ENCODE measurements at regions not wholly inside any gene's neighbourhood (a gene's known extent, or its start where the extent isn't known, plus 50 kb on each side); places are given as distances from the start of the nearest gene placed in this dataset.

DNA sequence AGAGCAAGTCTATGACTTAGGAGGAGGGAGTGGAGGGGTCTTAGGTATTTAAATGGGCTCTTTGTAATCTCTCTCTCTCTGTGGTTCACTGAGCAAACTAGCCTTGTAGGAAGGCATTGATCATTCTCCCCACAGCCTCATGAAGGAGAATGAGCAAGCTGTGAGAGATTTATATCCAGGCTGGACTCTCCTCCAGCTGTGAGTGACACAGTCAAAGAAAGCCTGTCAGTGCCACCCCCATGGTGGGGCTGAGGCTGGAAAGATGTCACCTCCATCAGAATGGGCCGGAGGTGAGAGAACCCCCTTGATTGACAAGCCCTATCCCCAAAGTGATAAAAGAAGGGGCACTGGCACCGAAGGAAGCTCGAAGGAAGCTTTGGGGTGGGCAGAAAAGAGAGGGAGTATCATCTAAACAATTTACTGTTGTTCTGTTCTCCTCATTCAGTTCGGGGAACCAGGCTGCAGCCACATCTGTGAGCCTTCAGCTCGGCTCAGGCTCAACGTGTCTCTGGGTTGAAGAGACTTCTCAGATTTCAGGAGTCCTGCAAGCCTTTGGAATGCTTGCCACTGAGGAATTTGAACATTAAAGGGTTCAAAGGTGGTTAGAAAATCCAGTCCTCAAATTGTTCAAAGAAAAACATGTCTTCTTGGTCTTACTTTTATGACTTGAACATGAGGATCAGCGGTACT, 538.2 kb upstream of the ZNF462 start:
- no peak for DNase-seq (ENCODE audit: low read depth)

- no peak for DNase-seq (ENCODE audit: low read depth)
Observed at GRCh38 chr9:106326493-106326892, 536.5 kb upstream of the ZNF462 start.

GRCh38 chr9:106333481-106333880, 529.5 kb upstream of the ZNF462 start:
- no peak for DNase-seq (ENCODE audit: low read depth)

DNA sequence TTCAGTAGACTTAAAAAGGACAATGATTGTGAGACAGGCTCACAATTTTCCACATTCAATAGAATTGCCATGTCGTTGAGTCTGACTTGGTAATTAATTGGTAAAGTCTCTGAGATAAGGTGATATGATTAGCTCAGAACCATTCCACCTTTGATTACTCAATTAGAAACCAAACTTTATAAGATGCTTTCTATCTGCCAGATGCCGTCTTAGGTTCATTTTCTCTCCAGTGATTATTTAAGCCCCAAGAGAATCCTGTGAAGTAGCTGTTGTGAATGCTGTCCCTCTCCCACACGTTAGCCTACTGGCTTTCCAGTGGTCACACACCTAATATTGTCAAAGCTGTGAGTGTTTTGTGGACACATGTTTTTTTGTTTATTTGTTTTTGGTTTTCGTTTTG, 528.9 kb upstream of the ZNF462 start:
- DNase-seq (ENCODE audit: low read depth) = no peak

DNA sequence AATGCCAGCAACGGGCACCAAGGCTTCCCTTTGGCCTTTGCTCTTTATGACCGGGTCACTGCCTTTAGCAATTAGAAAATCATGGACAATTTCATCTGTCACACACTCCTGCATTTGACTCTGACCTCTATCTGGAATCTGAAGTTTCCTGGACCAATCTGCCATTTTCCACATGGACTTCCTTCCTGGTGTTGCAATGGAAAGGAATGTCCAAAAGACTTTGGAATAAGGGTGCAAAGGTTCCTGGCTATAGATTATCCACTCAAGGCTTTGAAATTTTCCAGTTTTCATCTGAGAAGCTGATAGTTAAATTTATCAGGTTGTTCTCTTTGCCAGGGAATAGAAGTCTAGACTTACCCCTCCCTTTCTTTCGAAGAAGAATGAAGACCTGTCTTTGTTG, 523.1 kb upstream of the ZNF462 start:
- no peak for DNase-seq (ENCODE audit: low read depth)

- DNase-seq (ENCODE audit: low read depth) = no peak
Observed at GRCh38 chr9:106350777-106351176, 512.2 kb upstream of the ZNF462 start.

GRCh38 chr9:106356924-106357323, 506.0 kb upstream of the ZNF462 start:
- DNase-seq (ENCODE audit: low read depth) = no peak

DNA sequence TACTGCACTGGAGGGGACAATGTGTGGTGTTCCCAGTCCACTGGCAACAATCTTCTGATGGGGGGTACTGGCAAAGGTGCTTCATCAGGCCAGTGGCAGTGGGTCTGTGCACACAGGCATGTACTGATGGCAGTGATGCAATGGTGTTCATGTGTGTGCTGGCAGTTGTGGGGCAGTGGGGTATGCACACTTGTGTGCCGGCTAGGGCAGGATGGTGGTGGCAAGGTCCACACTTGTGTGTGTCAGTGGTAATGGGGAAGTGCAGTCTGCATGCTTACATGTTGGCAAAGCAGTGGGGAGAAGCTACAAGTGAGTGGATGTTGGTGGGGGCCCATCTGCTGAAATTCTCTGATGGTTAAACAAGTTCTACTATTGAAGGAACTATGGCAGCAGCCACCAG, 504.6 kb upstream of the ZNF462 start:
- DNase-seq (ENCODE audit: low read depth) = no peak

DNA sequence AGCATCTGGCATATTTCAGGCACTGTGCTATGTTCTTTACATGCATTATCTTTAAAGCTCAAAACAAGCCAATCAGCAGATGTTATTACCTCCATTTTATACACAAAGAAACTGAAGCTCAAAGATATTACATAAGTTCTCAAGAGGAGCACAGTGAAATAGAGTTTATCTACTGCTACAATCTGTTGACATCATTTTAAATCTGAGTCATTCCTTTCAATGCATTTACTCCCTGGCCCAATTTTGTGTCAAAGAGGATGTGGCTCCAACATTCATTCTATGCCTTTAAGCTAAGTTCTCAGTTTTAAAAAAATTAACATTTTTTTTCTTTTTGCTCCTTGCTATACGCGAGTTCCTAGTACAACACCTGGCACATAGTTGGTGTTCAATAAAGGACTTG, 486.3 kb upstream of the ZNF462 start:
- no peak for DNase-seq (ENCODE audit: low read depth)

DNA sequence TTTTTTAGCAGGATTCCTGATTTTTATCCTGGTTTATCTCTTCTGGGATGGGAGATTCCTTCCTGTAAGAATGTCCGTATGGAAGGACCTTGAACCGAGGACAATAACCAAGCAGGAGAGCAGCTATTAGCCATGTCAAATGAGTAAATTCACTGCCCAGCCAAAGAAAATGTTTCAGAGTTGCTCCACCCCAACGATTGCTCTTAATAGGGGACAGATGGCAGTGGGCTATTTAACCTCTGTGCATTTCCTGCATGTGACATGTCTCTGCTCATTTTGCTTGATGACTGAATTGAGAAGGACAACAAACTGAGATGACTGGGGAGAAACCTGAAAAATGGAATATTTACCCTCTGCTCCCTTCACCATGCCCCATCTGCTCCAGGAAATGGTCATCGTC, 479.9 kb upstream of the ZNF462 start:
- DNase-seq (ENCODE audit: low read depth) = no peak

DNA sequence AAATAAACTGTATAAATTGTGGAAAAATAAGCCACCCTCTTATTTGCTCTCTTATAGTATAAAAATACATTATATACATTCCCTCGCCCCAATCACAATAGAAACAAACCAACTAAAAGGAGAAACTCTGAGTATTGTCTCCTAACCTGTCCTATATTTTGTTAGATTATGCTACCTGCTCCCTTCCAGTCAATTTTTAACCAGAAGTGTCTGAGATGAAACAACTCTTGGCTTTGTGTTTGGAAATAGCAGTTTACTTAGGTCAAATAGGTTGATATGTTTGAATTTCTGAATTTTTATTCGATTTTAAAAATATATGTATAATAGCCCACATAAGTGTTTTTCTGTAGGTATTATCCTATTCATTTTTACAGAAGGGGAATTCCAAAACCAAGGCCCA, 475.0 kb upstream of the ZNF462 start:
- DNase-seq (ENCODE audit: low read depth) = no peak

DNA sequence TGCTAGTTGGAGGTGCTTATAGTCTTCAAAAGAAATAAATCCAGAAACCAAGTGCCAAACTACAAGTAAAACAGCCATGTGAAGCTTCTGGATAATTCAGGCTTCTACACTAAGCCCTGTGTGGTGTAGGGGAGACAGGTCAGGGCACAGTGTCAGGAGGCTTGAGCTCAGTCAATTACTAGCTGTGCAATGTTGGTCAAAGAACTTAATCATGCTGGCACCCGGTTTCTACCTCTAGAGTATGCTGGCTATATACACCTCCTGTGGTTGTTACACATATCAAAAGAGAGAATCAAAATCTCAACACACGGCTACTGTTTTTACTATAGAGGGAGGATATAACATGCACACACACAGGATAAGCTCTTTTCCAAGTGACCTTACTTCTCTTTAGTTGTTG, 469.7 kb upstream of the ZNF462 start:
- no peak for DNase-seq (ENCODE audit: low read depth)

DNA sequence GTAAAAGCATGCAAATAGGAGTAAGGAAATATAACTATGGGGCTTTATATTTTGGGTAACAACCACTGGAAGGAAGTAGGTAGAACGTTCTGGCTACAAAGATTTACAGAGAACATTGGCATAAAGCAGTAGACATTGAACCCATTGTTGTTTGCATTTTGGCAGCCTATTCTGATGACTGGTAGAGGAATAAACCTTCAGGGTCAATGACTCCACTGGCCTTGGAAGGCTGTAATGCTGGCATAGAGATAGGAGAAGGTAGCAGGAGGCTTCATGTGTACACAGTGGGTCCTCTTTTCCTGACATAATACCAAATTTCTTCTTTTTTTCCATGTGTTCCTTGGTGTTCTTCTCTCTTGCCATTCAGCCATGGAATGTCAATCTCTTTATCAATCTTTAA, 462.8 kb upstream of the ZNF462 start:
- DNase-seq (ENCODE audit: low read depth) = no peak

DNA sequence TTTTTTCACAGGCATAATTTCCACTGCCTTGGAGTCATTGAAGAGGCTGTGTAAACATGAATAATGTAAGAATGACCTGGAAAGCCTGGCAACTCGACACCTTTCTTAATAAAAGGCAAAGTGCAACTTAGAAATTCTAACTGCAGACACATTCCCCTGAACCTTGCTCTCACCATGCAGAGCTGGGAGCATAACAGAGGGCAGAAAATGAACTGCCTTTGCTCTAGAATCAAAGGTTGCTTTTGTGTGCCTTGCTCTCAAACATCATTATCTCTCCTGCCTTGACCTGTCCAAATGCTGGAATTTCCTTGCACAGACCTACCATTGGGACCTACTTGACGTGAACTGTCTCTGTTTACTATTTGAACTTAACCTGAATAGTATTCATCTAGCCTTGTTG, 462.0 kb upstream of the ZNF462 start:
- no peak for DNase-seq (ENCODE audit: low read depth)

DNA sequence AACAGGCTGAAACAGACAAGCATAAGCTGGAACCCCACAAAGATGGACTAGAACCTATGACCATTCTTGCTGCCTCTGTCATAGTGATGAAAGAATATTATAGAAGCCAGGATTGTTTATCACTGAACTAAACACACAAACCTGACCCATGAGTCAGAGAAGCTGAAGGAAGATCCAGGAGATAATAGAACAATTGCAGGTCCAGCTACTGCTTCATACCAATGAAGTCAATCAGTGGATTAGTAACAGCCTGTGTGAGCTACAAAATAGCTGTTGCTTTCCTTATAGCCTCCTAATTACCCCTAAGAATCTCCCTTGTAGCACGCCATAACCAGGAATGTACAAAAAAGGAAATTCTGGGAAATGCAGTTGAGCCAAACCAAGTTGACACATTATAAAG, 459.9 kb upstream of the ZNF462 start:
- no peak for DNase-seq (ENCODE audit: low read depth)

DNA sequence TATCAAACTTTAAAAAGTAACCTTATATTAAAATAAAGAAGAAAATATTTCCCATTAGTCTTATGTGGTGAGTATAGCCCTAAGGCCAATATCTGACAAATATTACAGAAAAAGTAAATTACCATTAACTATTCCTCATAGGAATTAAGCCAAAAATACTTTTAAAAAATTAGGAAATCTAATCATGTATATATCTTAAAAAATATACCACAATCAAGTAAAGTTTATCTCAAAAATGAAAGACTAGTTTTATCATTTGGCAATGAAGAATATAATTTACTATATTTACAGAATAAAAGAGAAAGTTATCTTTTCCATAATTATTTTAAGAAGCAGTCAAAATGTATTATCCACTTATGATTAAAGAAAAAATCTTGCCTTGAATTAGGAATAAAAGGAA, 458.8 kb upstream of the ZNF462 start:
- DNase-seq (ENCODE audit: low read depth) = no peak

DNA sequence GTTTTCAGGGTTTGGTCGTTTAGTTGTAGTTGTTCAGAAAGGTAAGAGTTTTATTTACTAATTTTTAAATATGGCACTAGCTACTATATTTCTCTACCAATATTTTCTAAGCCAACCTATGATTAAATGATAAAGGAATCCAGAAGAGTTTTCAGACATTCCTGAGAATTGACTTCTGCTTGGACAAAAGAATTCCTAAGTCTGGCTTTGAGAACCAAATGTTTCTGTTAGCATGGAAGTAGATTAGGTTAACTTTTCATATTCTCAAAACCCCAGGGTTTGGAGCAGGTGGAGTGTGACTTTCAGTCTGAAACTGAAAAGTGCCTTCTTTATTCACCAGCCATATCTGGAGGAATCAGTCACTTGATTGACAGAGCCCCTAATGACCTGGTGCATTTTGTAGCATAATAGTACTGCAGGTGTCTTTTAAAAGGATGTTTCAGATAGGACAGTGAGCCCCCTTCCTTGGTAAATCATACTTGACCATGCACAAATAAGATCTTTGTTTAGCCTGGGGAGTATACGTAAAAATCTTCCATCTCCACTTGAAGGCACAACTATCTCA, 457.0 kb upstream of the ZNF462 start:
- no peak for DNase-seq (ENCODE audit: low read depth)

DNA sequence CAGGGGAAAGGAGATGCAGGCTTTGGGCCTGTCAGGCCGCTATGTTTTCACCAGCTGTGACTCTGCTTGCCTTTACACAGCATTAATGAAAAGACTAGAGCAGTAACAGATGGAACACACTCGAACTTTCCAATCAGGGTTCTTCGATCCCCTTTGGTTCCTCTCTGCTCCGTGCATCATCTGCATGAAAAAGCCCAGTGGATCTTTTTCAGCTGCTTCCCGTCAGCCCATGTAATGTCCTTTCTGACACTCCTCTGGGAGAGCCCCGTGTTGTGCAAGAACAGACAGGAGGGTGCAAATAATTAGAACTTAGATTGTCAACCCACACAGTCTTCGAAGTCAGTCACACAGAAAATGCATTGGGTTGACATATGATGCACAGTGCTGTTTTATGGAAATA, 448.9 kb upstream of the ZNF462 start:
- no peak for DNase-seq (ENCODE audit: low read depth)

DNA sequence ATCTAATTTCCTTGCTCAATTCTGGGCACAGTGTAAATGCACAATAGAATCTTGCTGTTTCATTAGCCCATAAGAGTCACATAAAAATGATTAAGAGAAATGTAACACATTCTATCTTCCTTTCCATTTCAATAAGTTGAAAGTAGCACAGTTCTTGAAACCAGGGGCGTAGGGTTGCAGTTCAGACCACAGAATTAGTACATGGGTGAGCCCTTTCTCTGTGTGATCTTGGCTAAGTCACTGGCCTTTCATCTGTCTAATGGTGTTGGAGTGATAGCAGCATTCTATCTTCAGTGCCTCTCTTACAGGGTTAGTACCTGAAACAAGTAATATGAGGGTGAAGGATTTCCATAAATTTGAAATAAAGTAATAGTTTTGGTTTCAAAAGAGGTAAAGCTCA, 445.3 kb upstream of the ZNF462 start:
- DNase-seq (ENCODE audit: low read depth) = no peak

- no peak for DNase-seq (ENCODE audit: low read depth)
Observed at GRCh38 chr9:106419829-106420228, 443.1 kb upstream of the ZNF462 start.

DNA sequence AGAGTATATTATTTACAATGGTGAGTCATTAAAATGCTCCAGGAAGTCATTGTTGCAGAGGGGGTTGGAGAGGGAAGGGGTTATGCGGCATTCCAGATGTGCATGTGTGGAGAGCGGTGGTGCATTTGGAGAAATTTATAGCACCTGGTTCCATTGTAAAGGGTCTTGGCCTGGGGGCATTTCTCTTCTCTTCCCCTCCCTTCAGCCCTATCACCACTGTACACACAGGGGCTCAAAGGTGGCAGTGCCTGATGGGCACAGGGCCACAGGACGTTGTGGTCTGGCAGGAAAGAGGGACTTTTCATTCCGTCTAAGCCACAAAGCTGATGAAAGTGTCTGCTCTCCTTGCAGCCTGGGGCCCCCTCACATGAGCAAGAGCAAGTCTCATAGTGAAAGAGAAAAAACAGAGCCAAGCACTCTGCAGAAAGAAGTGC, 442.4 kb upstream of the ZNF462 start:
- DNase-seq (ENCODE audit: low read depth) = no peak

- no peak for DNase-seq (ENCODE audit: low read depth)
Observed at GRCh38 chr9:106421772-106422171, 441.2 kb upstream of the ZNF462 start.

- DNase-seq (ENCODE audit: low read depth) = no peak
Observed at GRCh38 chr9:106423575-106423974, 439.4 kb upstream of the ZNF462 start.

- no peak for DNase-seq (ENCODE audit: low read depth)
Observed at GRCh38 chr9:106432631-106433030, 430.3 kb upstream of the ZNF462 start.

All from stimulated activated CD8-positive, alpha-beta memory T cell treated with anti-CD3 and anti-CD28 coated beads, Interleukin-15, amount 100 ng/mL, for 24 hours (primary cell).